ENCODE measurements at regions not wholly inside any gene's neighbourhood (a gene's known extent, or its start where the extent isn't known, plus 50 kb on each side); places are given as distances from the start of the nearest gene placed in this dataset.
"Not testable (repeated sequence)": the region's sequence is repeated elsewhere in the genome, so short reads cannot be mapped to it uniquely, and the experiment has no call there.

DNA sequence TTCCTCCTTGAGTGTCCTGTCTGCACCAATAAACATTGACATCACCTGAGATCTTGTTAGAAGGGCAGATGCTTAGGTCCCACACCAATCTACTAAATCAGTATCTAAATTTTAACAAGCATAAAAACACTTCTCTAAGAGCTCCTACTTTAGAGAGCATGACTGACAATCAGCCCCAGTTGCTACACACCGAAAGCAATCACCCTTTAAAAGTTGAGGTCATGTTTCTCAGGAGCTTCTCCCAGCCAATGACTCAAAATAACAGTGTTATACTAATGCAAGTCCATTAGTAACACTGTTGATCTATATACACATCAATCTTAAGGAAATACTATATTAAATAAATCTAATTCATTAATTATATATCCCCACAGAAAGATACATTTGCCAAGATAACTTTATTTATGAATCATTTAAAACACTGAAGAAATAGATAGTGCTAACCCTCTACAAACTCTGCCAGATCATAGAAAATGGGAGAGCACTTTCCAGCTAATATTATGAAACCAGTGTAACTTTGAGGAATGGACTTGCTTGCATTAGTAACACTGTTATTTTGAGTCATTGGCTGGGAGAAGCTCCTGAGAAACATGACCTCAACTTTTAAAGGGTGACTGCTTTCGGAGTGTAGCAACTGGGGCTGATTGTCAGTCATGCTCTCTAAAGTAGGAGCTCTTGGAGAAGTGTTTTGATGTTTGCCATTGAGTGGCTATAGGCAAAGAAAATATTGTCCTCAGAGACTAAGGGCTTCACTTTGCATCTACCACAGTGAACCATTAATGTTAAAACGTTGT lies 109.8 kb upstream of the HDX start:
- DNase-seq (ENCODE audit: low read depth), result no peak

DNA sequence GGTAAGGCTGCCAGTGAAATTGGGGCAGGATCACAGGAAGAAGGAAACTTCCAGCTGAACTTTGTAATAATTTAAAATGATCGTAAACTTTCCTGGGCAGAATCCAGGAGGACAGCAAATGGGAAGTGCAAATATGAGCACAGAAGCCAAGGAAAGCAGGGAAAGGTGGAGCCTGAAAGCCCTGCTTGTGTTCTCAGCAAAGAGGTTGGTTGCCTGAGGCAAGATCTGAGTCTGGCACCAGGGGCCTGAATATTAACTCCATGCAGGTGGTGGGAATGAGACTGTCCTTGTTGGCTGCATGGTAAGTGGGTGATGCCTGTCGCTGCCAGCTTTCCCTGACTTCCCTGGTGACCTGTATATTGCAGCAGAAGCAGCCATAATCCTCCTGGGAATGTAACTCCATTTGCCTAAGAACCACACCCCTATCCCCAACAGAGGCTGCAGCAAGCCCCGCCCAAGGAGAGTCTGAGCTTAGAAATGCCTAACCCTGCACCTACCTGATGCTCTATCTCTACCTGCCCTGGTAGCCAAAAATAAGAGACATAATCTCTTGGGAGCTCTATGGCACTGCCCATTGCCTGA lies 132.0 kb upstream of the HDX start:
- no peak for DNase-seq (ENCODE audit: low read depth)

DNA sequence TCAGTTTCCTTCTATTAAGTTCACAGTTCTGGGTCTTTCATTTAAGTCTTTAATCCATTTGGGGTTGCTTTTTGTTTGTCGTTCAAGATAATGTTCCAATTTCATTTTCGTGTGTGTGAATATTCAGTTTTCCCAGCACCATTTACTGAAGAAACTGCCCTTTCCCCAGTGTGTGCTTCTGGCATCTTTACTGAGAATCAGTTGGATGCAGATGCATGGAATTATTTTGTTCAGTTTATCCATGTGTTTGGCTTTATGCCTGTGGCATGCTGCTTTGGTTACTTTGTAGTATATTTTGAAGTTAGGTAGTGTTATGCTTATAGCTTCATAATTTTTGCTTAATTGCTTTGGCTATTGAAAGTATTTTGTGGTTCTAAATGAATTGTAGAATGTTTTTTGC lies 163.8 kb upstream of the HDX start:
- no peak for DNase-seq (ENCODE audit: low read depth)

DNA sequence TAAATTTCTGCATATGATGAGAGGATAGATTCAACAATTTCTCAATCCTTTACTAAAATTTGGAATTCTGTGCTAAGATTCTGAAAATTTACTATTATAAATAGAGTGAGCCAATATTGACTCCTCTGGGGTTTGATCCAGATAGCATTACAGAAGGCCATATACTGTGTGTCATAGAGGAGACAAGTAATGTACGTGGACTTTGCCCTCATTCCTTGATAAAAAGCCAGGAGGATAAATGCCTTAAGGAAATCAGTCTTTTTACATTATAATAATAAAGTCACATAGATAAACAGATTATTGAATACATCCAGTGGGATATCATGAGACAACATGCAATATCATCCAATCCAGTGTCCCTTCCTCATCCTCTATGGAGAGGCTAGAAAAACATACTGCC lies 188.0 kb upstream of the HDX start:
- no peak for DNase-seq (ENCODE audit: low read depth)

DNA sequence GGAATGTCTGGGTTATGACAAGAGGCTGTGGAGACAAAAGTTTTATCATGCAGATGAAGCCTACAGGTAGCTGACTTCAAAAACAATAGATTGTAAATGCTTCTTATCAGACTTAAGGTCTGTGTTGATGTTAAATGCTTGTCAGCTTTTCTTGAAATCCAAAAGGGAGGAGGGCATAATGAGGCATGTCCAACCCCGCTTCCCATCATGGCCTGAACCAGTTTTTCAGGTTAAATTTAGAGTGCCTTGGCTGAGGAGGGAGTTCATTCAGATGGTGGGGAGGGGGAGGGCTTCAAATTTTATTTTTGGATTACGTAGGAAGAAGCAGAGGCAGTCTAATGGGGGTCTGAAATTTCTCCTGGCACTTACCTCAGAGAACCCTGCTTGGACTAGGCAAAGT lies 207.7 kb upstream of the HDX start:
- no peak for DNase-seq (ENCODE audit: low read depth)

DNA sequence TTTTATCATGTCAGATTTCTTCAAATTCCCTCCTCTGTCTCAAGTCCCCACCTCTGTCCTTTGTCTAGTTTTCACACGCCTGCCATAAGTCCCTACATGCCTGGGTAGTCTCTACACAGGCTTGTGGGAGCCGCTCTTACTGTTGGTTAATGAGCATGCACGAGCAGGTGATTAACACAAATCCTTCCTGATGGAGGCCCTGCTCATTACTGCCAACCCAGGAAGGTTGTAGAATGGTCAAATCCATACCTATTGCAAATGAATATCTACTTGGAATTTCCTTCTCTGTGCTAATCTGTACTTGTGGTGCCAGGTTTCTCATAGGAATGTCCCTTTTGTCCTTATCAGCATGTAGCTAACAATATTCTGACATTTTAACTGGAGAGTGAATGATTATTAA lies 208.4 kb upstream of the HDX start:
- DNase-seq (ENCODE audit: low read depth), result no peak

DNA sequence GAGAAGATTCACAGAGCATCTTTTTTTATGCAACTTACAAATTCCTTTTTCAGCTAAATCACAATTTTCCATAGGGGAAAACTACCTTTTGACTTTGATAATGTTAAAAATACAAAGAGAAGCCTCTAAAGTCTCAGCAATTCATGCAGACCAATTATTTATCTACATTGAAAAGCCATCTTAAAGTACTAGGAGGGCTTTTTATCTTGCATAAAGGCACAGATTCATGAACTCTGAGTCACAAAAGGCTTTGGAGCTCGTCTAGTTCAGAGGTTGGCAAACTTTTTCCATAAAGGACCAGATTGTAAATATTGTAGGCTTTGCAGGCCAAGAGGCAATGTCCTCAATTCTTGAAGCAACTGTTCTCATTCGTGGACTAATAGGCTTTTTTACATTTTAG lies 210.4 kb upstream of the HDX start:
- DNase-seq (ENCODE audit: low read depth), result no peak

DNA sequence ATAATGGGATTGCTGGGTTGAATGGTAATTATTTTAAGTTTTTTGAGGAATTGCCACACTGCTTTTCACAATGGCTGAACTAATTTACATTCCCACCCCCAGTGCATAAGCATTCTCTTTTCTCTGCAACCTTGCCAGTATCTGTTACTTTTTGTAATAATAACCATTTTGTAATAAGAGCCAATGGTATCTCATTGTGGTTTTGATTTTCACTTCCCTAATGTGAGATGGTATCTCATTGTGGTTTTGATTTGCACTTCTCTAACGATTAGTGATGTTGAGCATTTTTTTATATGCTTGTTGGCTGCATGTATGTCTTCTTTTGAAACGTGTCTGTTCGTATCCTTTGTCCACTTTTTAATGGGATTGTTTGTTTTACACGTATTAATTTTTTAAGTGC lies 213.1 kb upstream of the HDX start:
- DNase-seq (ENCODE audit: low read depth), result no peak

DNA sequence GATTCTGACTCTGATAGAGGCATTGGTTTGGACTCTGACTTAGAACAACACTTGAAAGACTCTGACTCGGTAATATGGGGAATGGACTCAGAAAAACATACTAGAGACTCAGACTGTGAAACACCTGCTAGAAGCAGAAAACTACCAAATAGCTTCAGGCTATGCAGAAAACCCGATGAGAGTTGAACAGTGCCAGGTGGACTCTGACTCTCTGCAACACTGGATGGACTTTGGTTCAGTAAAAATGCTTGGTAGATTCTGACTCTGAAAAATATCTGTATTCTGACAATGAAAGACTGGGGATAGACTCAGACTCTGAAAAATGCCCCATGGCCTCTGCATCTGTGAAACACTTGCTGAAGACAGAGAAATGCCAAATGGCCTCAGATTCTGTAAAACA lies 215.1 kb upstream of the HDX start:
- no peak for DNase-seq (ENCODE audit: low read depth)

DNA sequence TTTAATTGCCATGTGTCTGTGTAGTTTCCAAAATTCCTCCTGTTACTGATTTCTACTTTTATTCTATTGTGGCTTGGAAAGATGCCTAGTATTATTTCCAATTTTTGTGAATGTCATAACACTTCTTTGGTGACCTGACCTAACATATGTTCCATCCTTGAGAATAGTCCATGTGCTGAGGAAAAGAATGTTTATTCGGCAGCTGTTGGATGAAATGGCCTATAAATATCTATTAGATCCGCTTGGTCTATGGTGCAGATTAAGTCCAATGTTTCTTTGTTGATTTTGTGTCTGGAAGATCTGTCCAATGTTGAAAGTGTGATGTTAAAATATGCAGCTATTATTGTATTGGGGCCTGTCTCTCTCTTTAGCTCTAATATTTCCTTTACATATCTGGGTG lies 219.2 kb upstream of the HDX start:
- DNase-seq (ENCODE audit: low read depth), result no peak

DNA sequence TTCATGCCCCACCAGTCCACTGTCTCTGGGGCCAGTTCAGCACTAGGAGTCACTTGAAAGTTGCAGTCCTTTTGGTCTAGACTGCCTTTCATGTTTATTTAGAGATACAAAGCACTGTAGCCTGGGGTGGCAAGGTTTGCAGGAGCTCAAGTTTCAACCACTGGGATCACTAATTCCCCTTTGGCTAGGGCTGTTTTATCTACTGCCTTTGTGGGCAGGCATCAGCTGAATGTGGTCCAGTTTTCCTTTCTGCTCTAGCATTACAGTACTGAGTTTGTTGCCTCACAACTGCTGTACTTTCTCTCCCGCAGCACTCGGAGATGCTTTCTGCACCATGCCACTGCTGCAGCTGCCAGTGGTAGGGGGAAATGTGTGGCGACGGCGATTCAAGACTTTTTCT lies 222.3 kb upstream of the HDX start:
- DNase-seq (ENCODE audit: low read depth), result no peak

DNA sequence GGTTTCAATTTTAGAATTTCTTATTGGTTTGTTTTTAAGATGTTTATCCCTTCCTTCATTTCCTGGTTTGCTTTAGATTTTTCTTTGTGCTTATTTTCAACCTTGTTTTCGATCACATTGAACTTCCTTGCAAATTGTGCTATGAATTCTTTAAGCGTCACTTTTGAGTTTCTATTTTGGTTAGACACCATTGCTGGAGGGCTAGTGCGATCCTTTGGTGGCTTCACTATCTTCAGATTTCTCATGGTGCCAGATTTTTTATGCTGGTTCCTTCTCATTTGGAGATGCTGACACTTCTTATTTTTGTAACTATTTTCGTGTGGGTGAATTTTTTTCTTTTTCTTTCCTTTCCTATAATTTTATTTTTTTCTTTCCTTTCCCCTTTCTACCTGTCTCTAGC lies 227.2 kb upstream of the HDX start:
- DNase-seq (ENCODE audit: low read depth), result no peak

DNA sequence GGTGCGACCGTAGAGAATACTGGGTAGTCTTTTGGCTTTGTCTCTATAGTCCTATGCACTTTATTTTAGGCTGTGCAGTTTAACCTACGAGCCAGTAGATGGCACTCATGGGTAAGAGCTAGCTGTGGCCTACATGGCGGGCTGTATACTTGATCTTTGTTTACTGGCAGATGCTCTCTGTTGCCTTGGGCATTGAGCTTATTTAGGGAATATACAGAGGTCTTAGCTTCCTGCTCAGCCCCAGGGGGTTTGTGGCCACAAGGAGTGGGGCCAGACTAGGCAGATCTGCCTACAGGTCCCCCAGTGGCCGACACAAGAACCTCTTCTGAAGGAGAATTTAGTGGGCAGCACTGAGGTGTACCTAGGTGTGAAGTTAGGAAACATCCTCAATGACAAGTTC lies 227.6 kb upstream of the HDX start:
- DNase-seq (ENCODE audit: low read depth), result peak; percentile 11

DNA sequence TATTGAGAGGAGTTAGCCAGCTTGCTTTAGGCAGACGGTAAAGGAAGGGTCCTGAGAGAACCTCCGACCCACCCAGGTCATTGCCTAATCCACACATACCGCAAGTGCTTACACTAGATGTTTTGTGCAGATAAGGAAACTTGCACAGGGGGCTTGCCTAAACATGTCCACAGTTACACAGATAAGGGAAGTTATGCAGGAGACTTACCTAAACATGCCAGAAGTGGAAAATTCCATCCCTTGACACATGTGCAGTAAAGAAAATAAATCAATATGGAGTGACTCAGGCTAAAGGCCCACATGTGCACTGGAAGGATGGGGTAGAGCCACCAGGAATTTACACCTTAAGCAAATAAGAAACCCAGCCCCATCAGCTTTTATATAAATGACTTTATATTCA lies 232.8 kb upstream of the HDX start:
- no peak for DNase-seq (ENCODE audit: low read depth)

DNA sequence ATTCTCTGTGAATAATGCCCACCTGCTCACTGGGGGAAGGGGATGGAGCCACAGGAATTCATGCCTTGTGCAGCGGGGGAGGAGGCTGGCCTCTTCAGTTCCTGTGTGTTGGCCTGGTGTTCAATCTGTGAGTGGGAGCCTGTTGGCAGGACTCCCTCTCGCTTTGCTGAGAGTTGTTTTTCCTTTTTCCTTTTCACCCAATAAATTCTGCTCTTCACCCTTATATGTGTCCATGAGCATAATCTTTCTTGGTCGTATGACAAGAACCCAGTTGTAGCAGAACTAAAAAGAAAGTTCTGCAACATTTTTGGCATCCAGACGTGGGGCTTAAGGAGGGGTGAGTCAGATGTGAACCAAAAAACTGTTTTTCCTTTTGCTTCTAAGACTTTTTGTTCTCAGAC lies 235.2 kb upstream of the HDX start:
- no peak for DNase-seq (ENCODE audit: low read depth)

DNA sequence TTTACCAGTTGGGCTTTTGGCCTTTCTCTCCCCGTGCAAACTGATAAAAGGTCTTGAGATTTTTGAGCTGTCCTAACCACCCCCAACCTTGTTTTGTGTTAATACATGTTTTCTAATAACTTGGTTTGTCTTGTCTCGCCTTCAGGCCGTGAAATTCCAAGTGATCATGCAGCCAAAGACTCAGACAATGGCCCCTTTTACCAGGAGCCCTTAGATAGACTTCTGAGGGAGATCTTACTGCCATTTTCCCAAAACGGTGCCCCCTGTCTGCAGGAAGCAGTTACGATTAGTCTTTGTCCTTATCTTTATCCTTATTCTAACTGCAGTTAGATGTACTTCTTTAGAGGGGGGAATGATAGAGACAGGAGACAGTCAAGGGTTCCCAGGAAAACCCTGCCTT lies 245.3 kb upstream of the HDX start:
- DNase-seq (ENCODE audit: low read depth), result no peak

DNA sequence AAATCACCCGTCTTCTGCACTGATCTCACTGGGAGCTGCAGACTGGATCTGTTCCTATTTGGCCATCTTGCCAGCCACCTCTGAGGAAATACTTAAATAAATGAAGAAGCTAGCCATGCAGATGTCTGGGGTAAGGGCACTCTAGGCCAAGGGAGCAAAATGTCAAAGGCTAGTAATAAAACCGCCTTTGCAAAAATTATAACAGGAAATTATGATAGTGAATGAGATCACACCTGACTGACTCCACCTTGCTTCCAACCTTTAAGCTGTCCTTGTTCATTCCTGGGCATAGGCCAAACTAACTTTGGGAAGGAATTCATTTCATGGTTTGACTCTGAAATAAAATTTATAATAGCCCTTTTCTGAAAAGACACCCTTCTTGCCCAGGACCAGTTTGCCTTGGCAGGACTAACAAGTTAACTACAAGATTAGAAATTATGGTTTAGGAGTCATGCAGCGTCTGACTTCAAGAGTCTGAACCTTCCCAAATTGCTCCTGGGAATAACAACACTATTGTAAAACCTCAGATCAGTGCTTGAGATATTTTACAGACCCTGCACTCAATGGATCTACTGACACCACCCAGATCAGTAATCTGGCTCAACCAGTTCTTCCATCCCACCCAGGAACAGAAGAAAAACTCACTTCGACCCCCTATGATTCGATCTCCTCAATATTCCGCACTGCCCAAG lies 246.9 kb upstream of the HDX start:
- no peak for DNase-seq (ENCODE audit: low read depth)

DNA sequence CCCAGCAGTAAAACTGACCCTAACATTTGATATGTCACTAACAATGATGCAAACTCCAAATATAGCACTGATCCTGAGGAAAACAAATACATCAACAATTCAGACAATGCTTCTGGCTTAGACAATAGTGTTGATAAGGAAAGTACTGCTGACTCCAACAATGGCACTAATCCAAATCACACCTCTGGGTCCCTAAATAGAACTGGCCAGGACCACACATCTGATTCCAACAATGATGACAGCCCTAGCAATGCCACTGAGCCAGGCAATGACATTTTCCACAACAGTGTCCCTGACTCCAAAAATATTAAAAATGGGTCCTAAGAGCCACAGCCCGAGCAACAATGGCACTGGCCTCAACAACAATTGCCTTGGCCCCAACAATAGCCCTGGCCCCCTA lies 243.1 kb upstream of the APOOL start:
- DNase-seq (ENCODE audit: low read depth), result no peak

DNA sequence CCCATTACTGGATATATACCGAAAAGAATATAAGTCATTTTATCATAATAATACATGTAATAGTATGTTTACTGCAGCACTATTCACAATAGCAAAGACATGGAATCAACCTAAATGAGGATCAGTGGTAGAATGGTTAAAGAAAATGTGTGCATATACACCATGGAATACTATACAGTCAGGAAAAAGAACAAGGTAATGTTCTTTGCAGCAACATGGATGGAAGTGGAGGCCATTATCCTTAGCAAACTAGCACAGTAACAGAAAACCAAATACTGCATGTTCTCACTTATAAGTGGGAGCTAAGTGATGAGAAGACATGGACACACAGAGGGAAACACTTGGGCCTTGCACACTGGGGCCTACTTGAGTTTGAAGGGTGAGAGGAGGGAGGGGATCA lies 207.4 kb upstream of the APOOL start:
- DNase-seq (ENCODE audit: low read depth), result no peak

DNA sequence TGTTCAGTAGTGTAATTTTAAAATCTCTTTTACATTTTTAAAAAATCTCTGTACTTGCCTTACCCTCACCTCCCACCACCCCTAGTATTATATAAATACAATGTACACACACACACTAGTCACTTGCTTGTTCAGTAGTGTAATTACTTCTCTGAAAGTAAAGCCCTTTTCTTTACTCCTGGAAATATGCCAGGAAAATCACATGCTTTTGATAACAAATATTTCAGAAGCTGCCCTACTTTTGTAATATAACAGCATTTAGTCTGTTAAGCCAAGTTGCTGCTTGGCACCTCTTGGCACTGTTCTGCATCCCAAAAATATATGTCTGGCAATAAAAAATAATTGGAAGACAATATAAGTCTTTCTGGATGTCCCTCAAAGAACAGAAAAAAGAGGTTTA lies 172.8 kb upstream of the APOOL start:
- DNase-seq (ENCODE audit: low read depth), result no peak

DNA sequence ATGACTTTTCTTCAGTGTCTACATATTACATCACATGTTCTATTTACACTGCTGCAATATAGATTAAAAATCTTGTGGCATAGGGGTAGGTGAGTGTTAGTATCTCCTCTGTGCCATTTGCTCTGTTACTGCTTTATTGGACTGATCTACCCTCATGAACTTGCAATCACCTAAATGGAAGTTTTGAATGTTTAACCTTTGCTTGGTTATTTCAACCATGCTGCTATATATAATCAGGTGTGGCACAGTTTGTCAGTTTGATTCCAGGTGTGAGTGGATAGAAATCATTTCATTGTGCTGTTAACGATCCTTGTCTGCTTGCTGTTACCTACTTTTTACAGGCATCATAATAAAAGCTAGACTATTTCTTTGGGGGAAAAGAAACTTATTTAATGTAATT lies 157.1 kb upstream of the APOOL start:
- not testable (repeated sequence) for DNase-seq (ENCODE audit: low read depth)

DNA sequence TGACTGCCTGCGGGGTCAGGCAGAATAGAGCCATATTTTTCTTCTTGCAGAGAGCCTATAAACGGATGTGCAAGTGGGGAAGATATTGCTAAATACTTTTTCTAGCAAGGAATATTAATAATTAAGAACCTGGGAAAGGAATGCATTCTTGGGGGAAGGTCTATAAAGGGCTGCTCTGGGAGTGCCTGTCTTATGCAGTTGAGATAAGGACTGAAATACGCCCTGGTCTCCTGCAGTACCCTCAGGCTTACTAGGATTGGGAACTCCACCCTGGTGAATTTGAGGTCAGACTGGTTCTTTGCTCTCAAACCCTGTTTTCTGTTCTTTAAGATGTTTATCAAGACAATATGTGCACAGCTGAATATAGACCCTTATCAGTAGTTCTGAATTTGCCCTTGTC lies 152.5 kb upstream of the APOOL start:
- not testable (repeated sequence) for DNase-seq (ENCODE audit: low read depth)

DNA sequence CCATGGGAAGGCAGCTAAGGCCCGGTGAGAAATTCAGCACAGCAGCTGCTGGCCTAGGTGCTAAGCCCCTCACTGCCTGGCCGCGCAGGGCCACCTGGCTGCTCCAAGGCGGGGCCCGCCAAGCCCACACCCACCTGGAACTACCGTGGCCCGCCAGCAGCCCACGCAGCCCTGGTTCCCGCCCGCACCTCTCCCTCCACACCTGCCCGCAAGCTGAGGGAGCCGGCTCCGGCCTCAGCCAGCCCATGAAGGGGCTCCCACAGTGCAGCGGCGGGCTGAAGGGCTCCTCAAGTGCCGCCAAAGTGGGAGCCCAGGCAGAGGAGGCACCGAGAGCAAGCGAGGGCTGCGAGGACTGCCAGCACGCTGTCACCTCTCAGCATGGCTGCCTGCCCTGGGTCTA lies 146.9 kb upstream of the APOOL start:
- not testable (repeated sequence) for DNase-seq (ENCODE audit: low read depth)
